Spleen (tissue), 7 donors: ENCODE measurements at regions not wholly inside any gene's neighbourhood (a gene's known extent, or its start where the extent isn't known, plus 50 kb on each side); places are given as distances from the start of the nearest gene placed in this dataset.

ENCODE experiments used
- CTCF ChIP-seq, 11 experiments: fragments of 200-600 bp in 7 of 11; fragments of 450-650 bp in 4 of 11; sonication (generic) in 4 of 11; IDR thresholded peaks in 8 of 11; conservative IDR thresholded peaks in 3 of 11; 1 replicate in 7 of 11; 2 replicates in 4 of 11; pipeline versions ENCODE4 v1.4.0 to v1.8.0; 2016 to 2021; ENCODE audit warnings: antibody characterized with exemption in 11 of 11, inconsistent platforms in 4 of 11, mild to moderate bottlenecking in 1 of 11
- POLR2A ChIP-seq, 3 donors: fragments of 450-650 bp; IDR thresholded peaks; one replicate each; pipeline ENCODE4 v1.5.1; 2017; ENCODE audit warnings: antibody characterized with exemption in 3 of 3, mild to moderate bottlenecking in 1 of 3
- POLR2AphosphoS5 ChIP-seq, 3 donors: sonication (generic); formaldehyde crosslinking; IDR thresholded peaks; one replicate each; pipeline ENCODE4 v1.5.1; 2017; ENCODE audit warnings: antibody characterized with exemption in 3 of 3
- donor health status: DM: no; HTN: no; CAD: no; lungs with moderate emphysema.
- donor health status: DM: no; HTN: no; CAD: no.
- donor health status: DM: no; HTN: no; CAD: no.

DNA sequence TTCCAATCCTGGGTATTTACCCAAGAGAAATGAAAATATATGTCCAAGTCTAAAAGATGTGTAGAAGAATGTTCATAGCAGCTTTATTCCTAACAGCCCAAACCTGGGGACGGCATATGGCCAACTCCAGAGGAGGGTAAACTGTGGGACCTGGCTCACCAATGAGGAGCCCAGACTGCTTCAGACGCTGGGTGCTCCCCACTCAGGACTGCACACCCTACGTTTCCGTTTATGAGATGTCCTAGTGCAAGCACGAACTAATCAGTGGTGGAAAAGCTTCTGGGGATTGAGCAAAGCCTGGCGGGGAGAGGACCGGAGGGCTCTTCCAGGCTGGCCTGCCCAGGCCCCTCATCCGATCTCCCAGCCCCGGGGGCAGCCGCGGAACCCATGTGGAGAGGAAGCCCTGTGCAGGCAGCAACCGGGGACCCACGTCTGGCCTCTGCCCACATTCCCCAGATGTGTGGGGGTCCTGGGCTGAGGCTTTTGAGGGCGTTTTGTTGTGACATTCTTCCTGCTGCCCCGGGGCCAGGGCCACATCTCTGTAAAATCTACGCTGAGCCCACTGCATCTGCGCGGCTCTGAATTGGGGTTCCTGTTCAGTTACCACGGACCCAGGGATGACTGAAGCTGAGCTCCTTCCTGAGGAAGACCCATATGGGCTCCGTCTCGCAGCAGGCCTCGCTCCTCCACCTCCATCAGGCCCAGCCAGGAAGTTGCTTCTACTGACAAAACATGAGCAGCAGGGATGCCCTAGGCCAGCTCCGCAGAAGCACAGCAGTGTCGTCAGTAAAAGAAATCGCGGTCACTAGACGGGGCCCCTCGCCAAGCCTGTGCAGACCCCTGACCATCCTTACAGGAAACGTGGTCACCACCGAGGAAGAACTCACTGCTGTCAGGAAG is 188.0 kb downstream of the DLL1 start:
- no peak for TF ChIP-seq CTCF (IDR thresholded peaks at IDR 0.05 in 8 of 11, conservative IDR thresholded peaks at IDR 0.05 in 3 of 11)
- no peak for TF ChIP-seq POLR2AphosphoS5 (IDR thresholded peaks at IDR 0.05)
- TF ChIP-seq POLR2A (IDR thresholded peaks at IDR 0.05), result no peak
